GM18511 (cell line): ENCODE measurements at regions not wholly inside any gene's neighbourhood (a gene's known extent, or its start where the extent isn't known, plus 50 kb on each side); places are given as distances from the start of the nearest gene placed in this dataset.

ENCODE experiments used
- ATAC-seq: cut with Tn5 transposase; IDR thresholded peaks from one replicate; pipeline ENCODE4 v1.9.1; 2021; ENCODE audit warnings: mild to moderate bottlenecking, moderate library complexity; ENCODE audit not compliant: unreplicated experiment

DNA sequence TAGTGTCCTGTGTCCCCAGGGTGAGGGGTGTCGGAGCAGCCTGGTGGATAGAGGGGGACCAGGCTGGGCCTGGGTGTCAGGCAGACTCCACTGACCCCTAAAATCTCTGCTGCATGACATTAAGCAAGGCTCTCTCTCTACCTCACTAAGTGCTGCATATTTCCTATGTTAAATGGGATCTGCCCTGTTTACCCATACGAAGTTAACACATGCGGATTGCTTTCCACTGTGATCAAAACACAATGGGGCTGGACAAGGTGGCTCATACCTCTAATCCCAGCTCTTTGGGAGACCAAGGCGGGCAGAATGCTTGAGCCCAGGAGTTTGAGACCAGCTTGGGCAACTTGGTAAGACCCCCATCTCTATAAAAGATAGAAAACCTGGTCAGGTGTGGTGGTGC is 426.2 kb downstream of the MIAT start:
- ATAC-seq, result no peak

DNA sequence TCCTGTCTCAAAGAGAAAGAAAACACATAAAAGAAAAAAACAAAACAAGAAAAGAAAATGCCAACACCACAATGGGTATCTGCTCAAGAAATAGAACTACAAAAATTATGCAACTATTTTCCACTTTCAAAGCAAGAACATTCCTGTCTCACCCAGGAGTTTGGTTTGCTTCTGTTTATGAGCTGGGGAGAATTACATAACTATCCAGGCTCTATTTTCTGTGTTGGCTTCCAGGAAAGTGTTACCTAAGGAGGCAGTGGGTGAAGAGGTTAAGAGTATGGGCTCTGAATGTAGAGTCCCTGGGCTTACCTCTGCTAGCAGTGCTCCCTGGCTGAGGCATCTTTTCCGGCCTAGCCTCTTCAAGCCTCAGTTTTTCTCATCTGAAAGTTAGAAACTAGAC is 426.7 kb downstream of the MIAT start:
- no peak for ATAC-seq

- ATAC-seq, result no peak
These were observed 429.0 kb downstream of the MIAT start for GRCh38 chr22:27086080-27087044.

DNA sequence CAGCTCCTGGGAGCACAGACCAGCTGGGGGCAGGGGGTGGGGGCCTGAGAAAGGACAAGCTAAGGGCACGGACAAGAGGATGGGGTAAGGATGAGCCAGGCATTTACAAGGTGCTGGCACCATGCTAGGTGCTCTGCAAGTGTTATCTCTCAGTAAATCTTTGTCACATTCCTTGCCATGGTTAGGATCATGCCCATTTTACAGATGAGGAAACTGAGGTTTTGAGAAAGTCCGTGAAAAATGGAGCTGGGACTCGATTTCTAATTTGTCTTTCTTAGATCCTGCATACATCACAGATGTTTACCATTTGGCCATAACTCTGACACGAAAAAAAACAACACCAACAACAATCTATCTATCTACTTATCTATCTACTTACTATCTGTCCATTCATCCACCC is 429.7 kb downstream of the MIAT start:
- ATAC-seq, result no peak

DNA sequence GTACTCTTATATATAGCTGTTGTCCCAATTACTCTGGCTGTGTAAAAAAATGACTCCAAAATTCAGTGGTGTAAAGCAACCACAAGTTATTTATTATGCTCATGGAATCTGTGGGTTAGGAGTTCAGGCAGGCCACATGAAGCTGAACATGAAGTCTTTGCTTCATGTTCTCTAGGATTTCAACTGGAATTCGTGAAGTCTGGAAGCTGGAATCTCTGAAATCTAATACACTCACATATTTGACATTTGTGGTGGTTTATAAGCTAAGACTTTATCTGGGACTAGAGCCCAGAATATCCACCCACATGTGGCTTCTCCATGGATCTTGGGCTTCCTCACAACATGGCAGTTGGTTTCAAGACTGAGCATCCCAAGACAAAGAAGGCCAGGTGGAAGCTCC is 430.6 kb downstream of the MIAT start:
- ATAC-seq, result no peak

- no peak for ATAC-seq
These were observed 431.9 kb downstream of the MIAT start for GRCh38 chr22:27089264-27089663.

DNA sequence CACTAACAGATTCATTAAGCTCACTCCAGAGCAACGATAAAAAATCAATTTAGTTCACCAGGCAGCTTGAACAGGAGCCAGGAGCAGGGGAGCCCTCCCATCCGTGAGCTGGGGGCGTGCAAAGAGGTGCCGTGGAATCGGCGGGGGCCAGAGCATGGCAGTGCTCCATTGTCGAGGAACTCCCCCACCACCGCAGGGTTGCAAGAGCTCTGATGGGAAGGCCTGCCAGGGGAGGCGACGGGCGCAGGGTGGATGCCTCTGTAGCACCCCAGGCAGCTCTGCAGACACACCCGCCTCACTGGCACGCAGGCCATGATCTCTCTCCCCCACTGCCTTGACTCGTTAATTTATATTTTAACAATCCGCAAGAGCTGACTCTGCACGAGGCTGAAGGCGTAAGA is 433.2 kb downstream of the MIAT start:
- ATAC-seq, result no peak

GRCh38 chr22:27093422-27093821 is 436.0 kb downstream of the MIAT start:
- no peak for ATAC-seq

- no peak for ATAC-seq
These were observed 437.4 kb downstream of the MIAT start for GRCh38 chr22:27094633-27095308.

DNA sequence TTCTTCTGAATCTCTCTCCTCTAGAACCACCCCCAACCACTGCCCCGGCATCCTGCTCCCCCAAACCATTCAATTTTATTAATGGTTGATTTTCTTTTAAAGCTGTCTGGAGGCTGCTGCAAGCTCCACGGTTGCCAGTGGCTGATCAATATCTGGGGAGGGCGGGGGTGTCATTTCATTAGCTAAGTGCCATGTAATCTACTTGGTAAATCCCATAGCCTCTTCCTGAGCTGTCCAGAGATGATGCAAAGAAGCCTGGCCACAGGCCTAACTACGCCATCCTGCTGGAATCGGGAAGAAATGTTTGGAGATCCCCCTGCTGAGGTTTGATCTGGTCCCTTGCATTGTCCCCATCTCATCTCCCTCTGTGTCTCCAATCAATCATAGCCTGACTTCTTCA is 440.1 kb downstream of the MIAT start:
- no peak for ATAC-seq

DNA sequence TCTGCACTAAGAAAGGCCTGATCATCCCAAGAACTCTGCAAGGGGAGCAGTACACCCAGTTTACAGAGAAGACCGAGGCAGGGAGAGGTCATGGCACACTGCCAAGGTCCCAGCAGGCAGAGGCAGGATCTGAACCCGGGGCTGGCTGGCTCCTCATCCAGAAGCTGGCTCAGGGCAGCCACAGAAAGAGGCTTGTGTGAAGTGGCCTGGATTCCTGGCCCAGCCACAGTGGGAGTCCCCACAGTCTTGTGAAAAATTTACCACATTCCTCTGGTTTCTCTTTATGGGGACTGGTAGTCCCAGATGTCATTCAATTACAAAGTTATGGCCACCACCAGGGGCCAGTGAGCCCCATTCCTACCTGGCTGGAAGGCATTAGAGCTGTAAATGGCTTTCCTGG is 440.5 kb downstream of the MIAT start:
- ATAC-seq, result no peak

DNA sequence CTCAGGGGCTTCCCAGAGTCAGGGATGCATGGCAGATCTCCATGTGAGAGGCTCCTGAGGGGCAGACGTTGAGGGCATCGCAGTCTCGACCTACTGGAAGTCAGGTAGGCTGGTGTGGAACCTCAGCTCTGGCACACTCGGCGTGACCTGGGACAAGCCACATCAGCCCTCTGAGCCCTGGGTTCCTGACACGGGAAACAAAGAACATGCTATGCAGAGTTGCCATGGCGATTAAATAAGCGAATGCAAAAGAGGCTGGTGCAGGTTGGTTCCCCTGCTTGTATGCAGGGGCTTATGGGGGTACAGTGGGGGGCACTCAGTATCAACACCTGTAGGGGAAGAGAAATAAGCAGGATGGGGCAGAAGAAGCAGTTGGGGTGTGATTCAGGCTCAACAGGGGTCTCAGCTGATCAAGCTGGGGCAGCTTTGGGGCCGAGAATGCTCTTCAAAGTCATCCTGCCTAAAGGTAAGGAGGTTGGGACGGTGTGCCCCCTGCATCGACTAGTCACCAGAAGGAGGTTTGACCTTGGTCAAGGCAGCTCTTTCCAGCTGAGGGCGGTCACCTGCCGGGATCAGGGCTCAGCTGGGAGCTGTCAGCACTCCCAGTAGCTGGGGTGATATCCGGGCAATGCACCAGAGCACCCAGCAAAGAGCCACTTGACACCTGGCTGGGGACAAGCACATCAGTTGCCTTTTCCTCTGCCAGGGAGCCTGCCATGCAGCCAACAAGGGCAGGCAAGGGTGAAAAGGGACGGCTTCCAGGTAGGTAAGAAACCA is 442.7 kb downstream of the MIAT start:
- ATAC-seq, result no peak

DNA sequence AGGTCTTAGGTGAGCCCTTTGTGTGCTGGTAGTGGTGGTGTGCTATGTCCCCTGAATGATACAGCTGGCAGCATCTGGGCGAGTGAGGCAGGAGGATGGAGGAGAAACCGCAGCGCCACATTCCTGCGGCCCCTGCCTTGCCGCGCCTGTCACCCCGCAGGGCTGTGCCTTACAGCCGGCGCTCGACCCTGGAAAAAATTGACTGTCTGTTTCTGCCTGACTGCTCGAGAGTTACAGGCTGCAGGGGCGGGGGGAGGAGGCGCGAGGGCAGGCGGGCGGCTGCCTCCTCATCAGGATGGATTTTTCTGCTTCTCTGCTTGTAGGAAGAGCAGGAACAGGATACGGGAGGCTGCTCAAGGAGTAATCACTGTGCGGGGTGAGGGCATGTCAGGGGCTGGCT is 443.4 kb downstream of the MIAT start:
- no peak for ATAC-seq

DNA sequence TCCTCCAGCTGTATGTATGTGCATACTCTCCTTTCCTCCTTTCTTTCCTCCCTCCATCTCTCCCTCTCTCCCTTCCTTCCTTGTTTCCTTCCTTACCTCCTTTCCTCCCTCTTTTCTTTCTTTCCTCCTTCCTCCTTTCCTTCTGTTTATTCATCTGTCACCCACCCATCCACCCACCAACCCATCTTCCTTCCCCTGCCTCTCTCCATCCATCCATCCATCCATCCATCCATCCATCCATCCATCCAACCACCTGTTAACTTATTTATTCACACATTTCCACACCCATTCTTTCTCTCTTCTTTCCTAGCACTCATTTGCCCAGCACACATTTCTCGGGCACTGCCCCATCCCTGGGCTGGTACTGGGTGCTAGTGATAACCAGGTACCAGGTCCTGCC is 443.9 kb downstream of the MIAT start:
- no peak for ATAC-seq

- ATAC-seq, result no peak
These were observed 447.1 kb downstream of the MIAT start for GRCh38 chr22:27104449-27104848.

DNA sequence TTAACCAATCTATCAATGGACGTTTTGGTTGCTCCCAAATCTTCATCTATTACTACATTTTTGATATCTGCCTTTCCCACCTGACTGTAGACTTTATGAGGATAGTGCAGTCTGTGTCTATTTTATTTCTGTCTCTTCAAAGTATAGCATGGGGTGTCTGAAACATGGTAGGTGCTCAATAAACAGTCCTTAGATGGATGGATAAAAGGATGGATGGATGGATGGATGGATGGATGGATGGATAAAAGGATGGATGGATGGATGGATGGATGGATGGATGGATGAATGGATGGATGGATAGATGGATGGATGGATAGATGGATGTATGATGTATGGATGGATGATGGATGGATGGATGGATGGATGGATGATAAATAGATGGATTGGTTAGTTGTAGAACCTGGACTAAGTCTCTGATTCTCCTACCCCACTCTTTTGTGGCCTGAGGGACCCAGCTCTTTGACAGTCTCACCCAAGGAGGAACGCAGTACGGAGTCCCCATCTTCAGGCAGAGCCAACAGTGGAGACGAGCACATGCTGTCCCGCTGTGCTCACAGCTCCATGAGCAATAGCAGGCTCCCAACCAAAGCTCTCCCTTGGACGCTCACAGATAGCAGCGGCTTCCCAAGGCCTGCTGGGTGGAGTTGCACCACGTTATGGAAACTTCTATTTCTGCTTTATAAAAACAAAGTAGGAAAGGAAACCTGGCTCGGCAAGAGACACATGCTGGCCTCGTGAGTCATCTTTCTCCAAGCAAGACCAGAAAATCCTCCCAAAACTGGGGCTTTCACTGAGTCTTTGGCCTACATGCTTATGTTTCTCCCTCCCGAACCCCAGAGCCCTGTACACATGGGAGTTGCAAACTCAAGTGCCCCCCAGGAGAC is 448.0 kb downstream of the MIAT start:
- ATAC-seq, result no peak

DNA sequence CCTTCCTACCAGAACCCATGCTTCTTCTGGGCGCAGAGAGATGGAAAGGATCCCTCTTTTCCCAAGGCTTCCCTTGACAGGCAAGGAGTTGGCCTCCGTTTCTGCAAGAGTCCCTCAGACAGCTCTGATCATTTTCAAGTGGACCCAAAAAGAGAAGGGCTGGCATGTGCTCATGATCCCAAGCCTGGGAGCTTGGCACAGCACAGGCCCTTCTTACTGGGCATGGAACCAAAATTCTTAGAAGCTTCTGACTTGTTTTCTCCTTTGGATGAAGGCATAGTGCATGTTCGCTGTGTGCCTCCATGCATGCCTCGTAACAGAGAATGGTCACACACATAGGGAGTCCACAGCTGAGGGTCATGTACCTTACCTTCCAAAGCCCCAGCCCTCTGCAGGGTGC is 449.6 kb downstream of the MIAT start:
- ATAC-seq, result no peak

- ATAC-seq, result no peak
These were observed 450.0 kb downstream of the MIAT start for GRCh38 chr22:27107386-27107785.

- no peak for ATAC-seq
These were observed 450.4 kb downstream of the MIAT start for GRCh38 chr22:27107824-27108223.

GRCh38 chr22:27108425-27109114 is 451.2 kb downstream of the MIAT start:
- ATAC-seq, result no peak
